ENCODE measurements at regions not wholly inside any gene's neighbourhood (a gene's known extent, or its start where the extent isn't known, plus 50 kb on each side); places are given as distances from the start of the nearest gene placed in this dataset.

DNA sequence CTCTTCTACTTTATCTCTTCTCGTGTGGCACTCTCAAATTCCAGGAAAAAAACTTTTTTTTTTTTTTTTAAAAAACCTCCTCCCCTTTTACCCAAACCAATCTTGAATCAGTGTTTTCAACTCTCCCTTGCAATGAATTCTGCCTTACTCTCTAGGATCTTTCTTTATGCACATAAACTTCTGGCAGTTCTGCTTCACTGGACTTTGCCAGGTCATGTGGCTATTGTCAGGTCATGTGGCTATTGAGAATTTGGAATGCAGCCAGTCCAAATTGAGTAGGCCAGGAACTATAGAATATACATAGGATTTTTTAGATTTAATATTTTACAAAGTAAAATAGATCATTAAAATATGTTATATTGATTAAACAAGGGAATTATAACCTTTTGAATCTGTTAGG, 218.2 kb downstream of the TMTC3 start:
- Histone ChIP-seq H3K27me3 (ENCODE audit: control insufficient read depth, insufficient read depth, low read length, poor library complexity, severe bottlenecking) (no peaks in the 10 kb centered on the region), H3K4me3 (ENCODE audit: low read length) (no peak overlapping the region), H3K9me3 (ENCODE audit: control insufficient read depth, low read length) (peaks cover 4% of the 10 kb centered on the region), H3K27ac (ENCODE audit: low read depth, low read length) (no peak overlapping the region), H3K4me1 (ENCODE audit: control insufficient read depth, insufficient read depth, low read length) (no peaks in the 10 kb centered on the region), H3K9ac (ENCODE audit: extremely low read depth, low read length, poor library complexity, severe bottlenecking) (no peak overlapping the region), H3K36me3 (ENCODE audit: control insufficient read depth, insufficient read depth, low read length) (no peaks in the 10 kb centered on the region)
- TF ChIP-seq, protein P1, sequence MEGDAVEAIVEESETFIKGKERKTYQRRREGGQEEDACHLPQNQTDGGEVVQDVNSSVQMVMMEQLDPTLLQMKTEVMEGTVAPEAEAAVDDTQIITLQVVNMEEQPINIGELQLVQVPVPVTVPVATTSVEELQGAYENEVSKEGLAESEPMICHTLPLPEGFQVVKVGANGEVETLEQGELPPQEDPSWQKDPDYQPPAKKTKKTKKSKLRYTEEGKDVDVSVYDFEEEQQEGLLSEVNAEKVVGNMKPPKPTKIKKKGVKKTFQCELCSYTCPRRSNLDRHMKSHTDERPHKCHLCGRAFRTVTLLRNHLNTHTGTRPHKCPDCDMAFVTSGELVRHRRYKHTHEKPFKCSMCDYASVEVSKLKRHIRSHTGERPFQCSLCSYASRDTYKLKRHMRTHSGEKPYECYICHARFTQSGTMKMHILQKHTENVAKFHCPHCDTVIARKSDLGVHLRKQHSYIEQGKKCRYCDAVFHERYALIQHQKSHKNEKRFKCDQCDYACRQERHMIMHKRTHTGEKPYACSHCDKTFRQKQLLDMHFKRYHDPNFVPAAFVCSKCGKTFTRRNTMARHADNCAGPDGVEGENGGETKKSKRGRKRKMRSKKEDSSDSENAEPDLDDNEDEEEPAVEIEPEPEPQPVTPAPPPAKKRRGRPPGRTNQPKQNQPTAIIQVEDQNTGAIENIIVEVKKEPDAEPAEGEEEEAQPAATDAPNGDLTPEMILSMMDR (conservative IDR thresholded peaks at IDR 0.05), result no peak
- Mint-ChIP-seq H3K27me3 (ENCODE audit: insufficient read depth) (no peaks in the 10 kb centered on the region), H3K9me3 (no peaks in the 10 kb centered on the region), H3K4me3 (no peak overlapping the region), H3K4me1 (peaks cover 19% of the 10 kb centered on the region), H3K27ac (no peak overlapping the region), H3K36me3 (ENCODE audit: low read depth) (peaks cover 1% of the 10 kb centered on the region)
- WGBS, 2 experiments (ENCODE audit: insufficient coverage in 1 of 2, insufficient read length in 1 of 2), result 91% methylated on average over 1 of the region's 1 CpG; no CpG with 5 or more reads in 1 of the 2 experiments
- no peak for DNase-seq

DNA sequence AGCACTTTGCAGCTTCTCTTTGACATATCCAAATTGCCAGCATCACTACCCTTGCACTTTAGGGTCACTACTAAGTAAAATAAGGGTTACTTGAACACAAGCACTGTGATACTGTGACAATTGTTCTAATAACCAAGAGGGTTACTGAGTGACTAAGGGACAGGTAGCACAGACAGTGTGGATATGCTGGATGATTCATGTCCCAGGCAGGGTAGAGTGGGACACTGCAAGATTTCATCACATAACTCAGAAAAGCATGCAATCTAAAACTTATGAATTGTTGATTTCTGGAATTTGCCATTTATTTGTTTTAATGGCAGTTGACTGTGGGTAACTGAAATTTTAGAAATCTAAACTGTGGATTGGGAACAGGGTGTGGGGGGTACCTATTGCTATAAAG, 218.8 kb downstream of the KITLG start:
- peaks cover 4% of the 10 kb centered on the region for H3K9me3 ChIP-seq (ENCODE audit: control insufficient read depth, low read length)
- H3K36me3 Mint-ChIP-seq (ENCODE audit: low read depth), result peaks cover 1% of the 10 kb centered on the region
- DNase-seq, result no peak
- peaks cover under 1% of the 10 kb centered on the region for H3K4me1 ChIP-seq (ENCODE audit: control insufficient read depth, insufficient read depth, low read length)
- peaks cover 30% of the 10 kb centered on the region for H3K4me1 Mint-ChIP-seq
- no peaks in the 10 kb centered on the region for H3K36me3 ChIP-seq (ENCODE audit: control insufficient read depth, insufficient read depth, low read length)
- H3K4me3 ChIP-seq (ENCODE audit: low read length), result no peak overlapping the region
- no peak overlapping the region for H3K9ac ChIP-seq (ENCODE audit: extremely low read depth, low read length, poor library complexity, severe bottlenecking)
- TF ChIP-seq, protein P1 (conservative IDR thresholded peaks at IDR 0.05), result no peak
- H3K27me3 Mint-ChIP-seq (ENCODE audit: insufficient read depth), result no peaks in the 10 kb centered on the region
- H3K4me3 Mint-ChIP-seq, result no peak overlapping the region
- H3K9me3 Mint-ChIP-seq, result no peaks in the 10 kb centered on the region
- no peak overlapping the region for H3K27ac Mint-ChIP-seq
- H3K27ac ChIP-seq (ENCODE audit: low read depth, low read length), result no peak overlapping the region
- H3K27me3 ChIP-seq (ENCODE audit: control insufficient read depth, insufficient read depth, low read length, poor library complexity, severe bottlenecking), result no peaks in the 10 kb centered on the region

DNA sequence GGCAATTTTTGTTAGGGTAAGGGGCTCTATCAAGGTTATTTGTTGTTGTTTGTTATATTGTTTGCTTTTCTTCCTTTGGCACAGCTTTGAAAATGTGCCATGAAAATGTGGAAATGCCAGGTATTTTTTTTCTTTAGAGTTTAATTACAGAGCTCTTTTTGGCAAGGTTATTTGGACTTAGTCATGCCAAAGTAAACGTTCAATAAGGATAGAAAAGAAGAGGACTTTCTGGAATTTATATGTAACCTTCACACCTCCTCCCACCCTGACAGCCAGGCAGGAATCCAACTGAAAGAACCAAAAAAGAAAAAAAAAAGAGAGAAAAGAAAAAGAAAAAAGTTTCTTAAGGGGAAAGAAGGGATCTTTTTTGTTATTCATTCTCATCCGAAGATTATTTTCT, 217.8 kb downstream of the KITLG start:
- H3K27me3 Mint-ChIP-seq (ENCODE audit: insufficient read depth), result no peaks in the 10 kb centered on the region
- H3K4me1 Mint-ChIP-seq, result peaks cover 40% of the 10 kb centered on the region
- Histone ChIP-seq H3K27me3 (ENCODE audit: control insufficient read depth, insufficient read depth, low read length, poor library complexity, severe bottlenecking) (no peaks in the 10 kb centered on the region), H3K4me3 (ENCODE audit: low read length) (no peak overlapping the region), H3K9me3 (ENCODE audit: control insufficient read depth, low read length) (peaks cover 4% of the 10 kb centered on the region), H3K4me1 (ENCODE audit: control insufficient read depth, insufficient read depth, low read length) (peaks cover 10% of the 10 kb centered on the region), H3K9ac (ENCODE audit: extremely low read depth, low read length, poor library complexity, severe bottlenecking) (no peak overlapping the region), H3K27ac (ENCODE audit: low read depth, low read length) (no peak overlapping the region), H3K36me3 (ENCODE audit: control insufficient read depth, insufficient read depth, low read length) (no peaks in the 10 kb centered on the region)
- DNase-seq, result no peak
- H3K36me3 Mint-ChIP-seq (ENCODE audit: low read depth), result peaks cover 1% of the 10 kb centered on the region
- TF ChIP-seq, protein P1 (conservative IDR thresholded peaks at IDR 0.05), result no peak
- no peak overlapping the region for H3K27ac Mint-ChIP-seq
- no peak overlapping the region for H3K4me3 Mint-ChIP-seq
- 100% methylated on average over 1 of the region's 2 CpGs; no CpG with 5 or more reads in 1 of the 2 experiments for WGBS, 2 experiments (ENCODE audit: insufficient coverage in 1 of 2, insufficient read length in 1 of 2)
- no peaks in the 10 kb centered on the region for H3K9me3 Mint-ChIP-seq

Measured in endodermal cell (in vitro differentiated cells).